H1 (cell line): ENCODE measurements at regions not wholly inside any gene's neighbourhood (a gene's known extent, or its start where the extent isn't known, plus 50 kb on each side); places are given as distances from the start of the nearest gene placed in this dataset.

Experiments
- CTCF ChIA-PET: fragments of 300-600 bp; sonication (Branson Sonifier 250); formaldehyde crosslinking; loops from one replicate; lab custom pipeline; 2021; ENCODE audit not compliant: partially characterized antibody; lab: Charles Lee
- POLR2A ChIA-PET: fragments of 300-600 bp; sonication (Branson Sonifier 250); formaldehyde crosslinking; loops from one replicate; lab custom pipeline; 2021; ENCODE audit warnings: inconsistent platforms; ENCODE audit not compliant: partially characterized antibody; lab: Charles Lee
- DNase-seq, 2 experiments: peaks; one replicate each; pipeline versions ENCODE4 v3.0.0 to v3.0.0-alpha.2; 2010 to 2022; ENCODE audit warnings: low spot score in 2 of 2, low read depth in 1 of 2, mixed read lengths in 1 of 2
- FAIRE-seq: peaks from 2 replicates; lab custom pipeline; 2011; peaks lifted over from hg19 to GRCh38; lab: Jason Lieb, UNC
- H2AFZ ChIP-seq: 2 replicates; pipeline ENCODE4 v1.8.1; 2012; ENCODE audit warnings: low read length, inconsistent platforms
- H2AK5ac ChIP-seq: 2 replicates; pipeline ENCODE4 v1.6.1; 2013; ENCODE audit warnings: low read depth, low read length
- H2BK120ac ChIP-seq: replicated peaks from 2 replicates; pipeline ENCODE3; 2013; ENCODE audit warnings: low read depth, low read length, inconsistent platforms
- H2BK12ac ChIP-seq: 2 replicates; pipeline ENCODE4 v1.6.1; 2013; ENCODE audit warnings: low read depth, low read length
- H2BK15ac ChIP-seq: 2 replicates; pipeline ENCODE4 v1.6.1; 2013; ENCODE audit warnings: low read length
- H2BK20ac ChIP-seq: 2 replicates; pipeline ENCODE4 v1.6.1; 2013; ENCODE audit warnings: low read length
- H2BK5ac ChIP-seq: 2 replicates; pipeline ENCODE4 v1.6.1; 2013; ENCODE audit warnings: low read depth, low read length
- H3K14ac ChIP-seq: 2 replicates; pipeline ENCODE4 v1.6.1; 2013; ENCODE audit warnings: inconsistent platforms; ENCODE audit not compliant: insufficient read length
- H3K18ac ChIP-seq: 2 replicates; pipeline ENCODE4 v1.6.1; 2013; ENCODE audit warnings: low read length; ENCODE audit errors: extremely low read depth
- H3K23ac ChIP-seq: 2 replicates; pipeline ENCODE4 v1.6.1; 2013; ENCODE audit warnings: inconsistent platforms; ENCODE audit not compliant: insufficient read length
- H3K23me2 ChIP-seq: 2 replicates; pipeline ENCODE4 v1.6.1; 2013; ENCODE audit warnings: low read depth, low read length
- H3K27ac ChIP-seq: 2 replicates; pipeline ENCODE4 v1.6.1; 2011; ENCODE audit warnings: low read depth, low read length, inconsistent platforms
- H3K27me3 ChIP-seq, 4 experiments: replicated peaks in 1 of 4; 1 replicate in 1 of 4; 2 replicates in 3 of 4; pipeline versions ENCODE4 v1.6.1 to v1.8.1; 2011 to 2013; ENCODE audit warnings: low read length in 3 of 4, mild to moderate bottlenecking in 3 of 4, inconsistent platforms in 2 of 4, mixed read lengths in 2 of 4, moderate library complexity in 1 of 4; ENCODE audit not compliant: control insufficient read depth in 3 of 4, insufficient read depth in 3 of 4; ENCODE audit errors: extremely low read depth in 1 of 4
- H3K36me3 ChIP-seq, 4 experiments: 2 replicates each; pipeline versions ENCODE4 v1.6.1 to v1.8.1; 2011 to 2013; ENCODE audit warnings: mild to moderate bottlenecking in 4 of 4, low read length in 3 of 4, moderate library complexity in 2 of 4, control low read depth in 1 of 4, inconsistent platforms in 1 of 4; ENCODE audit not compliant: insufficient read depth in 4 of 4, control insufficient read depth in 2 of 4
- H3K4ac ChIP-seq: replicated peaks from 2 replicates; pipeline ENCODE3; 2013; ENCODE audit warnings: low read length, low read depth, mixed read lengths, inconsistent platforms; ENCODE audit not compliant: insufficient read length
- H3K4me1 ChIP-seq, 4 experiments: replicated peaks in 1 of 4; 1 replicate in 1 of 4; 2 replicates in 3 of 4; pipeline versions ENCODE4 v1.6.1 to v1.8.1; 2011 to 2013; ENCODE audit warnings: low read length in 3 of 4, inconsistent platforms in 2 of 4, mixed read lengths in 1 of 4; ENCODE audit not compliant: insufficient read depth in 4 of 4, control insufficient read depth in 3 of 4
- H3K4me2 ChIP-seq, 2 experiments: 2 replicates each; pipeline versions ENCODE4 v1.6.1 to v1.8.1; 2011 to 2013; ENCODE audit warnings: low read depth in 2 of 2, low read length in 2 of 2, control low read depth in 1 of 2, inconsistent platforms in 1 of 2, mild to moderate bottlenecking in 1 of 2; ENCODE audit not compliant: insufficient read depth in 1 of 2
- H3K4me3 ChIP-seq, 4 experiments: fragments of 200-600, 300-600 bp in 1 of 4; sonication (generic), shearing (Covaris generic), sonication (Bioruptor Twin) in 1 of 4; 2 replicates each; pipeline versions ENCODE4 v1.5.1 to v1.8.1; 2011 to 2016; ENCODE audit warnings: low read length in 4 of 4, low read depth in 3 of 4, control low read depth in 2 of 4, inconsistent platforms in 2 of 4, mild to moderate bottlenecking in 2 of 4, mixed read lengths in 1 of 4, moderate library complexity in 1 of 4; ENCODE audit not compliant: insufficient read depth in 2 of 4; ENCODE audit errors: extremely low read depth in 1 of 4
- H3K56ac ChIP-seq: replicated peaks from 2 replicates; pipeline ENCODE3; 2013; ENCODE audit warnings: low read depth, mild to moderate bottlenecking, mixed read lengths, low read length, inconsistent platforms; ENCODE audit not compliant: insufficient read length
- H3K79me1 ChIP-seq: 2 replicates; pipeline ENCODE4 v1.6.1; 2013; ENCODE audit warnings: low read depth, low read length, control low read depth
- H3K79me2 ChIP-seq, 2 experiments: 2 replicates each; pipeline versions ENCODE4 v1.6.1 to v1.8.1; 2012 to 2013; ENCODE audit warnings: low read length in 2 of 2, mild to moderate bottlenecking in 2 of 2, inconsistent platforms in 1 of 2; ENCODE audit not compliant: insufficient read depth in 2 of 2, control insufficient read depth in 1 of 2
- H3K9ac ChIP-seq, 4 experiments: replicated peaks in 1 of 4; 1 replicate in 1 of 4; 2 replicates in 3 of 4; pipeline versions ENCODE4 v1.6.1 to v1.8.1; 2011 to 2013; ENCODE audit warnings: low read depth in 3 of 4, low read length in 3 of 4, control low read depth in 2 of 4, mild to moderate bottlenecking in 2 of 4, moderate library complexity in 2 of 4, inconsistent platforms in 1 of 4; ENCODE audit errors: extremely low read depth in 1 of 4
- H3K9me3 ChIP-seq, 2 experiments: 2 replicates each; pipeline versions ENCODE4 v1.6.1 to v1.8.1; 2012 to 2013; ENCODE audit warnings: mild to moderate bottlenecking in 2 of 2, moderate library complexity in 2 of 2, control low read depth in 1 of 2, inconsistent platforms in 1 of 2, low read depth in 1 of 2, low read length in 1 of 2, mixed read lengths in 1 of 2; ENCODE audit not compliant: insufficient read depth in 2 of 2
- H4K20me1 ChIP-seq, 2 experiments: replicated peaks in 1 of 2; 2 replicates each; pipeline versions ENCODE3 to v1.8.1; 2011 to 2013; ENCODE audit warnings: inconsistent platforms in 2 of 2, low read length in 2 of 2, mild to moderate bottlenecking in 1 of 2; ENCODE audit not compliant: insufficient read depth in 2 of 2, control insufficient read depth in 1 of 2
- H4K5ac ChIP-seq: 2 replicates; pipeline ENCODE4 v1.6.1; 2013; ENCODE audit warnings: low read length, low read depth, mixed read lengths, inconsistent platforms; ENCODE audit not compliant: insufficient read length
- H4K8ac ChIP-seq: 2 replicates; pipeline ENCODE4 v1.8.0; 2013; ENCODE audit warnings: mild to moderate bottlenecking, moderate library complexity, low read length, inconsistent platforms; ENCODE audit not compliant: insufficient read depth; ENCODE audit errors: extremely low read depth
- H4K91ac ChIP-seq: replicated peaks from 2 replicates; pipeline ENCODE3; 2013; ENCODE audit warnings: low read length, mixed read lengths, inconsistent platforms; ENCODE audit not compliant: insufficient read length
- BRCA1 ChIP-seq: IDR thresholded peaks from 2 replicates; pipeline ENCODE4 v1.6.1; 2012; ENCODE audit warnings: low read depth, low read length, improper control_type of control experiment
- CEBPB ChIP-seq: IDR thresholded peaks from 2 replicates; pipeline ENCODE4 v1.6.1; 2012; ENCODE audit warnings: low read depth, low read length
- CTBP2 ChIP-seq: IDR thresholded peaks from 2 replicates; pipeline ENCODE4 v1.7.0; 2011; ENCODE audit warnings: borderline replicate concordance, mild to moderate bottlenecking, moderate library complexity, mixed read lengths, low read length; ENCODE audit not compliant: insufficient read depth, insufficient read length
- SIN3A ChIP-seq, 2 experiments: IDR thresholded peaks in 1 of 2; conservative IDR thresholded peaks in 1 of 2; 2 replicates each; pipeline ENCODE4 v1.6.1; 2011 to 2012; ENCODE audit warnings: low read length in 2 of 2, improper control_type of control experiment in 1 of 2, low read depth in 1 of 2, mild to moderate bottlenecking in 1 of 2
- WGBS, 2 experiments: shearing (Covaris generic) in 1 of 2; methylation state at CpG; one replicate each; pipeline versions ENCODE4 v1.1.6 to v1.1.7; 2013 to 2015; ENCODE audit warnings: low lambda C conversion rate in 2 of 2, mixed read lengths in 2 of 2, inconsistent platforms in 1 of 2, low coverage in 1 of 2, missing lambda C conversion rate in 1 of 2; ENCODE audit not compliant: insufficient replicate concordance in 2 of 2, insufficient coverage in 1 of 2, insufficient read length in 1 of 2; ENCODE audit errors: extremely low coverage in 1 of 2, missing lambda C conversion rate in 1 of 2; 5-methylcytosine and 5-hydroxymethylcytosine counted together

DNA sequence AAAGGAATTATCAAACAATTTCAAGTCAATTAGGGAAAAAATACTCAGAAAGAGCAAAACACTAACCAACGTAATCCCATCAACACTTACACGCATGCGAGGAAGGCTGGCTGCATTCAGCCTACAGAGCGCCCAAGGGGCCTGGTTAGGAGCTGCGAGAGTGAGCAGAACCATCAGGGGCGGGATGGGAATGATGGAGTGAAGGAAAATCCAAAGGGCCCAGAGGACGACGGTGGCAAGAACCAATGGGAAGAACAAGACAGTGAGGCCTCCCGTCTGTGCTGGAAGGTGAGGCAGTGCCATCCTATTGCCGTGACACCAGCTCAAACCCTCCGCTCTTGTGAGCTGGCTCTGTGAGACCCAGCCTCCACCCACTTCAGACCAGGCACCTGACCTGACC is 253.0 kb downstream of the IRS2 start:
- WGBS, 2 experiments, result 98% methylated on average over 10 of the region's 11 CpGs; no CpG with 5 or more reads in 1 of the 2 experiments
- DNase-seq, result no peak
- no peak overlapping the region for H4K91ac ChIP-seq
- no peak for FAIRE-seq
- no peaks in the 10 kb centered on the region for H3K9me3 ChIP-seq
- no peak overlapping the region for H4K5ac ChIP-seq
- H2BK12ac ChIP-seq, result no peak overlapping the region
- H3K23me2 ChIP-seq, result no peaks in the 10 kb centered on the region
- H2BK20ac ChIP-seq, result no peak overlapping the region
- H3K56ac ChIP-seq, result no peak overlapping the region
- H3K14ac ChIP-seq, result no peak overlapping the region
- H4K8ac ChIP-seq, result 0 out of 2 replicates have a peak overlapping the region, but pooled peaks have one; percentile 69
- no peaks in the 10 kb centered on the region for H4K20me1 ChIP-seq
- H2BK15ac ChIP-seq, result no peak overlapping the region
- H3K9ac ChIP-seq, result no peak overlapping the region
- no peak overlapping the region for H3K23ac ChIP-seq
- ChIA-PET POLR2A (no interaction called here), CTCF (interaction anchor here (0.8 to 2.4 kb wide), 2 partner anchors 9 to 10 kb away, joined by 3 to 9 read pairs; no protein-coding TSS in a partner anchor)
- no peak overlapping the region for H3K4me2 ChIP-seq
- no peak overlapping the region for H3K4ac ChIP-seq
- H3K18ac ChIP-seq, result no peak overlapping the region
- H3K4me3 ChIP-seq, result no peak overlapping the region
- H3K27ac ChIP-seq, result no peak overlapping the region
- no peaks in the 10 kb centered on the region for H3K27me3 ChIP-seq
- H3K4me1 ChIP-seq, result no peaks in the 10 kb centered on the region
- no peak overlapping the region for H2AFZ ChIP-seq
- H2BK120ac ChIP-seq, result no peak overlapping the region
- no peaks in the 10 kb centered on the region for H3K36me3 ChIP-seq
- no peak overlapping the region for H2BK5ac ChIP-seq
- H3K79me1 ChIP-seq, result no peaks in the 10 kb centered on the region
- H2AK5ac ChIP-seq, result no peak overlapping the region
- H3K79me2 ChIP-seq, result no peaks in the 10 kb centered on the region
- TF ChIP-seq SIN3A (conservative IDR thresholded peaks at IDR 0.05 in 1 of 2, IDR thresholded peaks at IDR 0.05 in 1 of 2; ENCODE audit: low read depth in 1 of 2, low read length in 2 of 2) (no peak), BRCA1 (no peak), CTBP2 (no peak), CEBPB (no peak)
